T-cell (primary cell): ENCODE measurements at regions not wholly inside any gene's neighbourhood (a gene's known extent, or its start where the extent isn't known, plus 50 kb on each side); places are given as distances from the start of the nearest gene placed in this dataset.

Source experiments
- ATAC-seq, 4 experiments: fragments of 200-7000 bp in 3 of 4; fragments of 150-1000 bp in 1 of 4; cut with Tn5 transposase; replicated peaks in 1 of 4; 1 replicate in 3 of 4; 2 replicates in 1 of 4; pipeline ENCODE4 v1.10.0; 2021; ENCODE audit warnings: moderate library complexity in 3 of 4, mild to moderate bottlenecking in 2 of 4, moderate number of reproducible peaks in 1 of 4
- CTCF ChIA-PET, 2 donors: fragments of 300-600 bp; sonication (Branson Sonifier 250); formaldehyde crosslinking; loops; one replicate each; lab custom pipeline; 2022; ENCODE audit warnings: antibody characterized with exemption in 2 of 2; lab: Charles Lee
- POLR2A ChIA-PET, 2 donors: fragments of 300-600 bp; sonication (Branson Sonifier 250); formaldehyde crosslinking; loops; one replicate each; lab custom pipeline; 2022; ENCODE audit warnings: antibody characterized with exemption in 2 of 2; lab: Charles Lee
- DNase-seq, 35 experiments: peaks; one replicate each; pipeline versions ENCODE4 v3.0.0 to v3.0.0-alpha.2; 2013 to 2023
- H3K27ac ChIP-seq: one replicate; pipeline ENCODE4 v1.5.1; 2013; ENCODE audit warnings: low read length
- H3K27me3 ChIP-seq, 2 experiments: replicated peaks in 1 of 2; 1 replicate in 1 of 2; 2 replicates in 1 of 2; pipeline versions ENCODE4 v1.6.1 to v1.7.0; 2013; ENCODE audit warnings: low read length in 1 of 2, mixed read lengths in 1 of 2; ENCODE audit not compliant: control insufficient read depth in 2 of 2, insufficient read depth in 2 of 2; ENCODE audit errors: extremely low read depth in 1 of 2
- H3K36me3 ChIP-seq, 2 donors: 1 replicate in 1 of 2; 2 replicates in 1 of 2; pipeline versions ENCODE4 v1.6.1 to v1.7.0; 2013; ENCODE audit warnings: low read length in 1 of 2; ENCODE audit not compliant: control insufficient read depth in 2 of 2, insufficient read depth in 1 of 2; ENCODE audit errors: extremely low read depth in 1 of 2
- H3K4me1 ChIP-seq, 2 experiments: 1 replicate in 1 of 2; 2 replicates in 1 of 2; pipeline versions ENCODE4 v1.6.1 to v1.7.0; 2013; ENCODE audit warnings: low read length in 2 of 2, mixed read lengths in 1 of 2; ENCODE audit not compliant: insufficient read depth in 2 of 2, control insufficient read depth in 1 of 2; ENCODE audit errors: extremely low read depth in 1 of 2
- H3K4me3 ChIP-seq, 2 donors: 1 replicate in 1 of 2; 2 replicates in 1 of 2; pipeline versions ENCODE4 v1.5.1 to v1.7.0; 2013; ENCODE audit warnings: mild to moderate bottlenecking in 2 of 2, low read length in 1 of 2, moderate library complexity in 1 of 2; ENCODE audit not compliant: control insufficient read depth in 1 of 2; ENCODE audit errors: extremely low read depth in 1 of 2
- H3K9me3 ChIP-seq: 2 replicates; pipeline ENCODE4 v1.7.0; 2013
- H3K27ac Mint-ChIP-seq, 2 donors: one replicate each; pipeline ENCODE4 v1.8.0; 2020 to 2021; ENCODE audit warnings: mild to moderate bottlenecking in 2 of 2, mixed read lengths in 2 of 2
- H3K27me3 Mint-ChIP-seq, 2 donors: one replicate each; pipeline ENCODE4 v1.8.0; 2021 to 2022; ENCODE audit warnings: mixed read lengths in 2 of 2
- H3K36me3 Mint-ChIP-seq: one replicate; pipeline ENCODE4 v1.8.0; 2021; ENCODE audit warnings: mixed read lengths
- H3K4me1 Mint-ChIP-seq, 3 donors: one replicate each; pipeline ENCODE4 v1.8.0; 2020 to 2022; ENCODE audit warnings: mixed read lengths in 3 of 3, mild to moderate bottlenecking in 1 of 3
- H3K4me3 Mint-ChIP-seq, 3 donors: one replicate each; pipeline ENCODE4 v1.8.0; 2020 to 2022; ENCODE audit warnings: mild to moderate bottlenecking in 3 of 3, mixed read lengths in 3 of 3, moderate library complexity in 3 of 3
- H3K9me3 Mint-ChIP-seq, 3 donors: one replicate each; pipeline ENCODE4 v1.8.0; 2020 to 2022; ENCODE audit warnings: mixed read lengths in 3 of 3
- WGBS: methylation state at CpG from one replicate; pipeline ENCODE4 v1.1.5; 2013; ENCODE audit warnings: missing lambda C conversion rate; ENCODE audit not compliant: insufficient coverage; 5-methylcytosine and 5-hydroxymethylcytosine counted together

DNA sequence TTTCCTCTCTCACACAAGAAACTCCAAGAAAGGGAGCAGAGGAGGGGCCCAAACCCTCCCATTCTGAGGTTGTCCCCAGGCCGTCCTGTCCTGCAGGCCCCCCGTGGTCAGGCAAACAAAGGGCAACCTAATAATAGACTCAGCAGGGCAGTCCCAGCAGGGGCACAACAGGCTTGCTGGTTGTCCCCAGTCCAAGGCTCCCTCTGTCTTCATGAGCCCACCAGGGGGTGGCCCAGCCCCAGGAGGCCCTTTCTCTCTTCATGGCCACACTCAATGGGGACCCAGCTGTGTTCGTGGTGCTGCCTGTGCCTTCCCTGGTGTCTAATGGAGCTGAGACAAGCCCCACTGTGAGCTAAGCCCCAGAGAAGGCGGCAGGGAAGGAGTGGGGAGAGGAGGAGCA is 359.9 kb downstream of the ADGRD1 start:
- DNase-seq (no peak), ATAC-seq (no peak)
- peaks cover 0 to 38% of the 10 kb centered on the region in 2 experiments for H3K27me3 ChIP-seq
- H3K4me3 ChIP-seq, result no peak overlapping the region
- Mint-ChIP-seq H3K9me3 (peaks cover 0 to 9% (median 0%) of the 10 kb centered on the region in 3 donors), H3K27ac (no peak overlapping the region), H3K27me3 (peaks cover 23 to 25% of the 10 kb centered on the region in 2 donors), H3K4me1 (peaks cover 3 to 10% (median 3%) of the 10 kb centered on the region in 3 donors), H3K36me3 (no peaks in the 10 kb centered on the region), H3K4me3 (no peak overlapping the region)
- peaks cover 0 to 6% of the 10 kb centered on the region in 2 experiments for H3K4me1 ChIP-seq
- H3K9me3 ChIP-seq, result no peaks in the 10 kb centered on the region
- POLR2A ChIA-PET, result no interaction called here
- H3K36me3 ChIP-seq, result no peaks in the 10 kb centered on the region
- CTCF ChIA-PET, result no interaction called here
- no peak overlapping the region for H3K27ac ChIP-seq
- WGBS, result 44% methylated on average over 3 of the region's 4 CpGs

DNA sequence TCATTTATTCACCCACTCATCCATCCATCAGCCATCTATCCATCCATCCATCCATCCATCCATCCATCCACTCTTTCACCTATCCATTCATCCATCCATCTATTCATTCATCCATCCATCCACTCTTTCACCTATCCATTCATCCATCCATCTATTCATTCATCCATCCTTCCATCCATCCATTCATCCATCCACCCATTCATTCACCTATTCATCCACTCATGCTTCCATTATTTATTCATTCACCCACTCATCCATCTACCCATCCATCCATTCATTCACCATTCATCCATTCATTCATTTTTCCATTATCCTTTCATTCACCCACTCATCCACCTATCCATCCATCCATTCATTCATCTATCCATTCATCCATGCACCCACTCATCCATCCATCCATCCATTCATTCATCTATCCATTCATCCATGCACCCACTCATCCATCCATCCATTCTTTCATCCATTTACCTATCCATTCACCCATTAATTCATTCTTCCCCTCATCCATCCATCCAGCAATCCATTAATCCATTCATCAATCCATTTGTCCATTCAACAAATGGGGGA is 360.9 kb downstream of the ADGRD1 start:
- H3K4me3 ChIP-seq, result no peak overlapping the region
- CTCF ChIA-PET, result no interaction called here
- no peaks in the 10 kb centered on the region for H3K9me3 ChIP-seq
- peaks cover 0 to 38% of the 10 kb centered on the region in 2 experiments for H3K27me3 ChIP-seq
- H3K4me1 ChIP-seq, result peaks cover 0 to 6% of the 10 kb centered on the region in 2 experiments
- no peaks in the 10 kb centered on the region for H3K36me3 Mint-ChIP-seq
- no peaks in the 10 kb centered on the region for H3K36me3 ChIP-seq
- peaks cover 3 to 10% (median 3%) of the 10 kb centered on the region in 3 donors for H3K4me1 Mint-ChIP-seq
- peaks cover 0 to 9% (median under 1%) of the 10 kb centered on the region in 3 donors for H3K9me3 Mint-ChIP-seq
- H3K27ac Mint-ChIP-seq, result no peak overlapping the region
- ATAC-seq (no peak), DNase-seq (no peak)
- H3K27me3 Mint-ChIP-seq, result peaks cover 20% of the 10 kb centered on the region in 2 donors
- no peak overlapping the region for H3K27ac ChIP-seq
- no peak overlapping the region for H3K4me3 Mint-ChIP-seq
- POLR2A ChIA-PET, result no interaction called here

DNA sequence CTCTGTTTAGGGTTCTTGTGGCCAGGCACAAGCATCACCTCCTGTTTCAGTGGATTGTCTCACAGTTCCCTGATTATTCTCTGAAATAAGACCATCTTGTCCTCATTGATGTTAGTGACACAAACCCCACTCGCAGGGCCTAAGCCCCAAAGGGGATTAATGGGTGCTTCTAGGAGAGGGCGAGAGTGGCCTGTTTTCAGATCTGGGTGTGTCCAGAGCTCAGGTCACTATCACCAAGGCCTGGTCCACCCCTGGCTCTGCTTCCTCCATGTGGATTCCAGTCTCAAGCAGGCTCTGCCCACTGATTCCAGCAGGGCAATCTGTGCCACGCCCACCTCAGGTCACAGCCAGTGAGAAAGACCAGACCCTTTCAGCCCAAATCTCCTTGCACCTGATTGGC is 361.9 kb downstream of the ADGRD1 start:
- no peaks in the 10 kb centered on the region for H3K36me3 Mint-ChIP-seq
- no peak overlapping the region for H3K4me3 ChIP-seq
- peaks cover 0 to 6% of the 10 kb centered on the region in 2 experiments for H3K4me1 ChIP-seq
- CTCF ChIA-PET, result no interaction called here
- WGBS, result 88% methylated on average over 2 of the region's 3 CpGs
- peaks cover 3 to 10% (median 3%) of the 10 kb centered on the region in 3 donors for H3K4me1 Mint-ChIP-seq
- no peaks in the 10 kb centered on the region for H3K9me3 ChIP-seq
- peaks cover 0 to 35% of the 10 kb centered on the region in 2 experiments for H3K27me3 ChIP-seq
- DNase-seq (no peak), ATAC-seq (no peak)
- POLR2A ChIA-PET, result no interaction called here
- H3K4me3 Mint-ChIP-seq, result no peak overlapping the region
- H3K27ac Mint-ChIP-seq, result no peak overlapping the region
- H3K9me3 Mint-ChIP-seq, result peaks cover 0 to 9% (median 3%) of the 10 kb centered on the region in 3 donors
- H3K27ac ChIP-seq, result no peak overlapping the region
- H3K27me3 Mint-ChIP-seq, result peaks cover 16 to 17% of the 10 kb centered on the region in 2 donors
- H3K36me3 ChIP-seq, result no peaks in the 10 kb centered on the region

DNA sequence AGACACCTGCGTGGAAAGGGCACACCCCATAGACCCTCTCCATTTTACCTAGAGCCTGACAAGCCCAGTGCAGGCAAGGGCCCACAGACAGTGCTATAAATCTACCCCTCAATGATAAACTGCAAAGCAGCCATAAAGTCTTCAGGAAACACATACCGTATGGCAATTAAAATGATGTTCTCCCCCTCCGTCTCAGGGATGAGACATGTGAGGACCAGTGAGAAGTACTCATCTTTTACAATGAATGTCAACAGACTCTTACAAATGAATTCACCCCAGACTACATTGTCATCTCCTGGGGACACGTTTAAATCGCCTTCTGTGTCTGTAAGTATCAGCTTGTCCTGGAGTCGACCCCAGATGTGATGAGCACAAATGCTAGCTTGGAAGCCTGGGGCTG is 362.7 kb downstream of the ADGRD1 start:
- Histone ChIP-seq H3K4me1 (peaks cover 0 to 5% of the 10 kb centered on the region in 2 experiments), H3K36me3 (no peaks in the 10 kb centered on the region), H3K4me3 (no peak overlapping the region), H3K27ac (no peak overlapping the region), H3K27me3 (peaks cover 0 to 33% of the 10 kb centered on the region in 2 experiments), H3K9me3 (no peaks in the 10 kb centered on the region)
- ATAC-seq (no peak), DNase-seq (no peak)
- POLR2A ChIA-PET, result no interaction called here
- 74% methylated on average over 4 of the region's 6 CpGs for WGBS
- CTCF ChIA-PET, result no interaction called here
- H3K4me1 Mint-ChIP-seq, result peaks cover 3 to 10% (median 3%) of the 10 kb centered on the region in 3 donors
- peaks cover 3 to 12% (median 5%) of the 10 kb centered on the region in 3 donors for H3K9me3 Mint-ChIP-seq
- no peak overlapping the region for H3K4me3 Mint-ChIP-seq
- H3K27me3 Mint-ChIP-seq, result peaks cover 16 to 17% of the 10 kb centered on the region in 2 donors
- H3K27ac Mint-ChIP-seq, result no peak overlapping the region
- no peaks in the 10 kb centered on the region for H3K36me3 Mint-ChIP-seq

DNA sequence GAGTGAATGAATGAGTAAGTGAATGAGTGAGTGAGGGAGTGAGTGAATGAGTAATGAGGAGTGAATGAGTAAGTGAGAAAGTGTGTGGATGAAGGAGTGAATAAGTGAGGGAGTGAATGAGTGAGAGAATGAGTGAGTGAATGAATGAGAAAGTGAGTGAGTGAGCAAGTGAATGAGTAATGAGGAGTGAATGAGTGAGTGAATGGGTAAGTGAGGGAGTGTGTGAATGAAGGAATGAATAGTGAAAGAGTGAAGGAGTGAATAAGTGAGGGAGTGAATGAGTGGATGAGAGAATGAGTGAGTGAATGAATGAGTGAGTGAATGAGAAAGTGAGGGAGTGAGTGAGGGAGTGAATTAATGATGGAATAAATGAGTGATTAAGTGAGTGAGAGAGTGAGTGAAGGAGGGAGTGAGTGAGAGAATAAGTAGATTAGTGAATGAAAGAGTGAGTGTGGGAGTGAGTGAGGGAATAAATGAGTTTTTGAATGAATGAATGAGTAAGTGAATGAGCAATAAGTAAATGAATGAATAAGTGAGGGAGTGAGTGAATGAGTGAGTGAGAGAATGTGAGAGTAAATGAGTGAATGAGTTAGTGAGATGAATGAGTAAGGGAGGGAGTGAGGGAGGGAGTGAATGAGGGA is 364.5 kb downstream of the ADGRD1 start:
- H3K27me3 Mint-ChIP-seq, result peaks cover 11% of the 10 kb centered on the region in 2 donors
- H3K27me3 ChIP-seq, result peaks cover 0 to 25% of the 10 kb centered on the region in 2 experiments
- no peaks in the 10 kb centered on the region for H3K4me1 ChIP-seq
- no peak overlapping the region for H3K4me3 ChIP-seq
- no peak overlapping the region for H3K4me3 Mint-ChIP-seq
- no peak overlapping the region for H3K27ac ChIP-seq
- DNase-seq, result no peak
- no peak overlapping the region for H3K27ac Mint-ChIP-seq
- no peaks in the 10 kb centered on the region for H3K36me3 Mint-ChIP-seq
- no peak for ATAC-seq
- H3K9me3 ChIP-seq, result no peaks in the 10 kb centered on the region
- H3K36me3 ChIP-seq, result no peaks in the 10 kb centered on the region
- CTCF ChIA-PET, result no interaction called here
- H3K9me3 Mint-ChIP-seq, result peaks cover 5 to 12% (median 7%) of the 10 kb centered on the region in 3 donors
- no peaks in the 10 kb centered on the region for H3K4me1 Mint-ChIP-seq
- POLR2A ChIA-PET, result no interaction called here

DNA sequence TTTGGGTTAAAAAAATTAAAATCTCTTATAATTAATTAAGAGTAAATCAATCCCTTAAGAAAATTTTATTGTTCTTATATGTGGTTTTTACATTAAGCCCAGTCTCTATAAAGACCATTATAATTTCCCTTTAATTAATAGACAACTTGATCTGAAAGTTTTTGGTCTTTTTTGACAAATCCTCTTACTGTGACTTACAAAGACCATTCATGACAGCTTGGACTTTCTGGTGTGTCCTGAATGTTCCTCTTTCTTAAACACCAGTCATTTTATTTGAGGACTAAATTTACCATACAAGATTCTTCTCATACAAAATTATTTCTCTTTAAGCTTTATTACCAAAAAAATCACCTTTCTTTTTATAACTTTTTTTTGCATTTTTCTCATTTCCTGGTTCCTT is 368.3 kb downstream of the ADGRD1 start:
- no peaks in the 10 kb centered on the region for H3K4me1 ChIP-seq
- H3K9me3 Mint-ChIP-seq, result peaks cover 5 to 12% (median 7%) of the 10 kb centered on the region in 3 donors
- DNase-seq (no peak), ATAC-seq (no peak)
- no peak overlapping the region for H3K4me3 ChIP-seq
- no peak overlapping the region for H3K27ac ChIP-seq
- no peaks in the 10 kb centered on the region for H3K9me3 ChIP-seq
- H3K27me3 ChIP-seq, result peaks cover 0 to 7% of the 10 kb centered on the region in 2 experiments
- H3K36me3 Mint-ChIP-seq, result no peaks in the 10 kb centered on the region
- H3K36me3 ChIP-seq, result no peaks in the 10 kb centered on the region
- H3K4me3 Mint-ChIP-seq, result no peak overlapping the region
- no peak overlapping the region for H3K27ac Mint-ChIP-seq
- H3K27me3 Mint-ChIP-seq, result peaks cover 5 to 6% of the 10 kb centered on the region in 2 donors
- ChIA-PET CTCF (no interaction called here), POLR2A (no interaction called here)
- no peaks in the 10 kb centered on the region for H3K4me1 Mint-ChIP-seq
